ENCODE measurements at regions not wholly inside any gene's neighbourhood (a gene's known extent, or its start where the extent isn't known, plus 50 kb on each side); places are given as distances from the start of the nearest gene placed in this dataset.

- Histone ChIP-seq H3K4me2 (ENCODE audit: low read length) (no peak overlapping the region), H3K27ac (ENCODE audit: low read length) (no peak overlapping the region), H3K9ac (ENCODE audit: low read length) (no peak overlapping the region), H3K4me3 (ENCODE audit: low read length) (no peak overlapping the region), H3K36me3 (ENCODE audit: insufficient read depth, low read length) (no peaks in the 10 kb centered on the region), H3F3A (ENCODE audit: insufficient read depth, low read length, poor library complexity, severe bottlenecking) (no peaks in the 10 kb centered on the region), H3K9me2 (ENCODE audit: insufficient read depth, low read length) (no peaks in the 10 kb centered on the region), H2AFZ (ENCODE audit: low read depth, low read length) (no peak overlapping the region), H4K20me1 (ENCODE audit: insufficient read depth) (no peaks in the 10 kb centered on the region), H3K79me2 (replicated peaks; ENCODE audit: insufficient read depth, low read length) (no peaks in the 10 kb centered on the region), H3K27me3 (ENCODE audit: insufficient read depth, low read depth, low read length) (peaks cover 97% of the 10 kb centered on the region), H3K9me3 (ENCODE audit: low read length) (no peaks in the 10 kb centered on the region)
- TF ChIP-seq EP300 (conservative IDR thresholded peaks at IDR 0.05; ENCODE audit: poor library complexity, severe bottlenecking) (no peak), SMC3 (conservative IDR thresholded peaks at IDR 0.05; ENCODE audit: poor library complexity) (no peak), RAD21 (conservative IDR thresholded peaks at IDR 0.05) (no peak), MXI1 (conservative IDR thresholded peaks at IDR 0.05; ENCODE audit: poor library complexity, severe bottlenecking) (no peak)
These were observed 621.0 kb downstream of the PKHD1 start for GRCh38 chr6:51466427-51466826.

- Histone ChIP-seq H3K9me3 (ENCODE audit: low read length) (no peaks in the 10 kb centered on the region), H3K79me2 (replicated peaks; ENCODE audit: insufficient read depth, low read length) (no peaks in the 10 kb centered on the region), H3F3A (ENCODE audit: insufficient read depth, low read length, poor library complexity, severe bottlenecking) (no peaks in the 10 kb centered on the region), H3K9ac (ENCODE audit: low read length) (no peak overlapping the region), H3K4me2 (ENCODE audit: low read length) (no peak overlapping the region), H3K36me3 (ENCODE audit: insufficient read depth, low read length) (no peaks in the 10 kb centered on the region), H2AFZ (ENCODE audit: low read depth, low read length) (no peak overlapping the region), H4K20me1 (ENCODE audit: insufficient read depth) (no peaks in the 10 kb centered on the region), H3K27ac (ENCODE audit: low read length) (no peak overlapping the region), H3K9me2 (ENCODE audit: insufficient read depth, low read length) (no peaks in the 10 kb centered on the region), H3K27me3 (ENCODE audit: insufficient read depth, low read depth, low read length) (peaks cover 98% of the 10 kb centered on the region), H3K4me3 (ENCODE audit: low read length) (no peak overlapping the region)
- no peak for TF ChIP-seq SMC3 (conservative IDR thresholded peaks at IDR 0.05; ENCODE audit: poor library complexity)
- no peak for TF ChIP-seq RAD21 (conservative IDR thresholded peaks at IDR 0.05)
- no peak for TF ChIP-seq TAF1 (IDR thresholded peaks at IDR 0.05; ENCODE audit: low read depth)
- TF ChIP-seq CTCF (IDR thresholded peaks at IDR 0.05; ENCODE audit: poor library complexity, severe bottlenecking) = no peak
- no peak for TF ChIP-seq MXI1 (conservative IDR thresholded peaks at IDR 0.05; ENCODE audit: poor library complexity, severe bottlenecking)
- TF ChIP-seq POLR2AphosphoS5 (IDR thresholded peaks at IDR 0.05) = no peak
- no peak for TF ChIP-seq EZH2 (IDR thresholded peaks at IDR 0.05; ENCODE audit: borderline replicate concordance, insufficient read depth, low read length, poor library complexity, severe bottlenecking)
These were observed 620.0 kb downstream of the PKHD1 start for GRCh38 chr6:51467231-51467952.

GRCh38 chr6:51468704-51469103 lies 618.7 kb downstream of the PKHD1 start:
- Histone ChIP-seq H3K9me2 (ENCODE audit: insufficient read depth, low read length) (no peaks in the 10 kb centered on the region), H3K27ac (ENCODE audit: low read length) (no peak overlapping the region), H3K4me3 (ENCODE audit: low read length) (no peak overlapping the region), H3K9ac (ENCODE audit: low read length) (no peak overlapping the region), H3F3A (ENCODE audit: insufficient read depth, low read length, poor library complexity, severe bottlenecking) (no peaks in the 10 kb centered on the region), H2AFZ (ENCODE audit: low read depth, low read length) (no peak overlapping the region), H3K27me3 (ENCODE audit: insufficient read depth, low read depth, low read length) (peaks cover 98% of the 10 kb centered on the region), H3K79me2 (replicated peaks; ENCODE audit: insufficient read depth, low read length) (no peaks in the 10 kb centered on the region), H3K36me3 (ENCODE audit: insufficient read depth, low read length) (no peaks in the 10 kb centered on the region), H3K9me3 (ENCODE audit: low read length) (no peaks in the 10 kb centered on the region), H3K4me2 (ENCODE audit: low read length) (no peak overlapping the region), H4K20me1 (ENCODE audit: insufficient read depth) (no peaks in the 10 kb centered on the region)
- TF ChIP-seq TAF1 (IDR thresholded peaks at IDR 0.05; ENCODE audit: low read depth) = no peak
- no peak for TF ChIP-seq EP300 (conservative IDR thresholded peaks at IDR 0.05; ENCODE audit: poor library complexity, severe bottlenecking)
- no peak for TF ChIP-seq REST (IDR thresholded peaks at IDR 0.05; ENCODE audit: borderline replicate concordance)
- TF ChIP-seq SMC3 (conservative IDR thresholded peaks at IDR 0.05; ENCODE audit: poor library complexity) = no peak
- TF ChIP-seq RAD21 (conservative IDR thresholded peaks at IDR 0.05) = no peak
- no peak for TF ChIP-seq POLR2AphosphoS5 (IDR thresholded peaks at IDR 0.05)
- no peak for TF ChIP-seq CTCF (IDR thresholded peaks at IDR 0.05; ENCODE audit: poor library complexity, severe bottlenecking)
- TF ChIP-seq MXI1 (conservative IDR thresholded peaks at IDR 0.05; ENCODE audit: poor library complexity, severe bottlenecking) = no peak
- TF ChIP-seq EZH2 (IDR thresholded peaks at IDR 0.05; ENCODE audit: borderline replicate concordance, insufficient read depth, low read length, poor library complexity, severe bottlenecking) = no peak

Data from neural cell (in vitro differentiated cells).